Ovary (tissue), 3 donors: ENCODE measurements at regions not wholly inside any gene's neighbourhood (a gene's known extent, or its start where the extent isn't known, plus 50 kb on each side); places are given as distances from the start of the nearest gene placed in this dataset.
"Not testable (repeated sequence)": the region's sequence is repeated elsewhere in the genome, so short reads cannot be mapped to it uniquely, and the experiment has no call there.

Experiments used
- CTCF ChIP-seq, 3 donors: fragments of 450-650 bp in 2 of 3; fragments of 200-600 bp in 1 of 3; IDR thresholded peaks; one replicate each; pipeline versions ENCODE4 v1.5.1 to v1.8.0; 2016 to 2022; ENCODE audit warnings: antibody characterized with exemption in 3 of 3, mild to moderate bottlenecking in 1 of 3
- POLR2A ChIP-seq: fragments of 450-650 bp; IDR thresholded peaks from one replicate; pipeline ENCODE4 v1.6.1; 2017; ENCODE audit warnings: antibody characterized with exemption, mild to moderate bottlenecking, moderate library complexity
- donor health status: DM: no; HTN: no; CAD: no.

- TF ChIP-seq CTCF (IDR thresholded peaks at IDR 0.05); POLR2A: not testable (repeated sequence)
Measured at GRCh38 chrX:125255759-125256158, 63.9 kb upstream of the TEX13C start.
